Neural cell (in vitro differentiated cells): ENCODE measurements at regions not wholly inside any gene's neighbourhood (a gene's known extent, or its start where the extent isn't known, plus 50 kb on each side); places are given as distances from the start of the nearest gene placed in this dataset.

ENCODE experiments used
- H2AFZ ChIP-seq: fragments of 200-600, 300-800 bp; sonication (generic), shearing (Covaris generic); 2 replicates; pipeline ENCODE4 v1.6.0; 2014; ENCODE audit warnings: low read depth, mild to moderate bottlenecking, antibody characterized with exemption, low read length, moderate library complexity
- H3F3A ChIP-seq: fragments of 200-600 bp; shearing (Covaris generic); 2 replicates; pipeline ENCODE4 v1.6.1; 2016; ENCODE audit warnings: mild to moderate bottlenecking, moderate library complexity, mixed read lengths, antibody characterized with exemption, low read length; ENCODE audit not compliant: insufficient read depth, poor library complexity, severe bottlenecking
- H3K27ac ChIP-seq: fragments of 200-600, 300-800 bp; sonication (generic), shearing (Covaris generic); 2 replicates; pipeline ENCODE4 v1.5.1; 2014; ENCODE audit warnings: mild to moderate bottlenecking, low read length, moderate library complexity
- H3K27me3 ChIP-seq: fragments of 300-800, 200-600 bp; sonication (generic), shearing (Covaris generic); 2 replicates; pipeline ENCODE4 v1.6.0; 2014; ENCODE audit warnings: mild to moderate bottlenecking, low read depth, low read length, moderate library complexity; ENCODE audit not compliant: insufficient read depth
- H3K36me3 ChIP-seq: fragments of 300-800, 200-600 bp; sonication (generic), shearing (Covaris generic); 2 replicates; pipeline ENCODE4 v1.5.1; 2014; ENCODE audit warnings: mild to moderate bottlenecking, antibody characterized with exemption, low read length, moderate library complexity; ENCODE audit not compliant: insufficient read depth
- H3K4me2 ChIP-seq: fragments of 300-800, 200-600 bp; sonication (generic), shearing (Covaris generic); 2 replicates; pipeline ENCODE4 v1.6.0; 2014; ENCODE audit warnings: mild to moderate bottlenecking, low read length
- H3K4me3 ChIP-seq: fragments of 300-800, 200-600 bp; sonication (generic), shearing (Covaris generic); 2 replicates; pipeline ENCODE4 v1.5.1; 2014; ENCODE audit warnings: mild to moderate bottlenecking, low read length, moderate library complexity
- H3K79me2 ChIP-seq: fragments of 200-600 bp; shearing (Covaris generic); replicated peaks from 2 replicates; pipeline ENCODE4 v1.6.0; 2014; ENCODE audit warnings: mild to moderate bottlenecking, low read length, moderate library complexity; ENCODE audit not compliant: insufficient read depth
- H3K9ac ChIP-seq: fragments of 300-800, 200-600 bp; sonication (generic), shearing (Covaris generic); 2 replicates; pipeline ENCODE4 v1.6.1; 2016; ENCODE audit warnings: mild to moderate bottlenecking, low read length, mixed read lengths
- H3K9me2 ChIP-seq: fragments of 200-600 bp; shearing (Covaris generic); 2 replicates; pipeline ENCODE4 v1.6.1; 2016; ENCODE audit warnings: mild to moderate bottlenecking, low read length, mixed read lengths; ENCODE audit not compliant: insufficient read depth
- H3K9me3 ChIP-seq: fragments of 200-600, 300-800 bp; sonication (generic), shearing (Covaris generic); 2 replicates; pipeline ENCODE4 v1.6.1; 2016; ENCODE audit warnings: mild to moderate bottlenecking, mixed run types, low read length, moderate library complexity, mixed read lengths
- H4K20me1 ChIP-seq: fragments of 200-600 bp; shearing (Covaris generic); 2 replicates; pipeline ENCODE4 v1.6.1; 2016; ENCODE audit warnings: mild to moderate bottlenecking, mixed run types; ENCODE audit not compliant: insufficient read depth
- CTCF ChIP-seq: fragments of 450-650 bp; IDR thresholded peaks from 2 replicates; pipeline ENCODE4 v1.5.1; 2014; ENCODE audit warnings: antibody characterized with exemption, mild to moderate bottlenecking, moderate library complexity; ENCODE audit not compliant: poor library complexity, severe bottlenecking
- EP300 ChIP-seq: fragments of 450-650 bp; conservative IDR thresholded peaks from 2 replicates; pipeline ENCODE4 v1.6.1; 2014; ENCODE audit warnings: antibody characterized with exemption, mild to moderate bottlenecking, moderate library complexity; ENCODE audit not compliant: poor library complexity, severe bottlenecking
- EZH2 ChIP-seq: fragments of 200-600, 300-800 bp; shearing (Covaris generic), sonication (generic); IDR thresholded peaks from 2 replicates; pipeline ENCODE4 v1.6.1; 2014; ENCODE audit warnings: antibody characterized with exemption, low read length, borderline replicate concordance, mild to moderate bottlenecking; ENCODE audit not compliant: insufficient read depth, poor library complexity, severe bottlenecking
- MXI1 ChIP-seq: fragments of 450-650 bp; conservative IDR thresholded peaks from 2 replicates; pipeline ENCODE4 v1.6.1; 2014; ENCODE audit warnings: antibody characterized with exemption, mild to moderate bottlenecking; ENCODE audit not compliant: poor library complexity, severe bottlenecking
- POLR2AphosphoS5 ChIP-seq: IDR thresholded peaks from 2 replicates; pipeline ENCODE4 v1.6.1; 2012
- RAD21 ChIP-seq: fragments of 450-650 bp; conservative IDR thresholded peaks from 2 replicates; pipeline ENCODE4 v1.6.1; 2014; ENCODE audit warnings: antibody characterized with exemption, mild to moderate bottlenecking, moderate library complexity
- REST ChIP-seq: IDR thresholded peaks from 2 replicates; pipeline ENCODE4 v1.6.1; 2012; ENCODE audit warnings: borderline replicate concordance
- SMC3 ChIP-seq: fragments of 450-650 bp; conservative IDR thresholded peaks from 2 replicates; pipeline ENCODE4 v1.6.1; 2014; ENCODE audit warnings: antibody characterized with exemption, mild to moderate bottlenecking, moderate library complexity; ENCODE audit not compliant: poor library complexity
- TAF1 ChIP-seq: IDR thresholded peaks from 2 replicates; pipeline ENCODE4 v1.6.1; 2012; ENCODE audit warnings: low read depth

- Histone ChIP-seq H3K27ac (no peak overlapping the region), H3K79me2 (no peaks in the 10 kb centered on the region), H3K9me2 (no peaks in the 10 kb centered on the region), H2AFZ (no peak overlapping the region), H3K36me3 (no peaks in the 10 kb centered on the region), H3K4me2 (no peak overlapping the region), H3K9me3 (no peaks in the 10 kb centered on the region), H3K4me3 (no peak overlapping the region), H3K9ac (no peak overlapping the region), H4K20me1 (no peaks in the 10 kb centered on the region), H3K27me3 (no peaks in the 10 kb centered on the region), H3F3A (no peaks in the 10 kb centered on the region)
- no peak for TF ChIP-seq EZH2
- no peak for TF ChIP-seq SMC3
- no peak for TF ChIP-seq REST
- TF ChIP-seq EP300 = no peak
- TF ChIP-seq MXI1 = no peak
- TF ChIP-seq POLR2AphosphoS5 = no peak
- no peak for TF ChIP-seq RAD21
- no peak for TF ChIP-seq TAF1
- no peak for TF ChIP-seq CTCF
Measured at GRCh38 chr18:54713386-54713785, 114.9 kb upstream of the RAB27B start.

GRCh38 chr18:54714851-54715250 is 113.4 kb upstream of the RAB27B start:
- no peaks in the 10 kb centered on the region for H3K9me3 ChIP-seq
- no peak overlapping the region for H3K9ac ChIP-seq
- H3K27me3 ChIP-seq = no peaks in the 10 kb centered on the region
- TF ChIP-seq REST (no peak), MXI1 (no peak), EZH2 (no peak), TAF1 (no peak), SMC3 (no peak), POLR2AphosphoS5 (no peak), CTCF (no peak), EP300 (no peak), RAD21 (no peak)
- H3K27ac ChIP-seq = no peak overlapping the region
- no peaks in the 10 kb centered on the region for H3K79me2 ChIP-seq
- H2AFZ ChIP-seq = no peak overlapping the region
- H3F3A ChIP-seq = no peaks in the 10 kb centered on the region
- H4K20me1 ChIP-seq = no peaks in the 10 kb centered on the region
- no peaks in the 10 kb centered on the region for H3K9me2 ChIP-seq
- H3K36me3 ChIP-seq = no peaks in the 10 kb centered on the region
- H3K4me3 ChIP-seq = no peak overlapping the region
- no peak overlapping the region for H3K4me2 ChIP-seq
